IMR-90 (cell line): ENCODE measurements at regions not wholly inside any gene's neighbourhood (a gene's known extent, or its start where the extent isn't known, plus 50 kb on each side); places are given as distances from the start of the nearest gene placed in this dataset.

Source experiments
- ATAC-seq: fragments of 200-7000 bp; cut with Tn5 transposase; 2 replicates; pipeline ENCODE4 v1.9.1; 2020; ENCODE audit warnings: low read depth, mild to moderate bottlenecking, moderate library complexity
- BruUV-seq: library from RNA; stranded (reverse); fragments of 400-500 nt; replicated peaks from 2 replicates; lab custom pipeline; 2021; lab: Mats Ljungman, UMichigan
- CTCF ChIA-PET: fragments of 300-600 bp; formaldehyde crosslinking; extraction: SDS; loops from one replicate; lab custom pipeline; 2021; ENCODE audit warnings: antibody characterized with exemption; lab: Yijun Ruan, JAX
- POLR2A ChIA-PET: fragments of 300-600 bp; sonication (Branson Sonifier 250); formaldehyde crosslinking; loops from one replicate; lab custom pipeline; 2022; ENCODE audit warnings: antibody characterized with exemption; ENCODE audit not compliant: unreplicated experiment; lab: Charles Lee
- DNase-seq: peaks from one replicate; pipeline ENCODE4 v3.0.0; 2013
- H2AFZ ChIP-seq: replicated peaks from 2 replicates; pipeline ENCODE3; 2013; ENCODE audit warnings: low read length, mild to moderate bottlenecking; ENCODE audit not compliant: poor library complexity
- H2AK5ac ChIP-seq: 2 replicates; pipeline ENCODE4 v1.6.1; 2013; ENCODE audit warnings: low read depth, low read length, inconsistent platforms
- H2AK9ac ChIP-seq: replicated peaks from 2 replicates; pipeline ENCODE3; 2013; ENCODE audit warnings: mild to moderate bottlenecking, low read depth, low read length, moderate library complexity; ENCODE audit not compliant: poor library complexity
- H2BK120ac ChIP-seq: 2 replicates; pipeline ENCODE4 v1.6.1; 2013; ENCODE audit warnings: low read depth, low read length, inconsistent platforms
- H2BK15ac ChIP-seq: 3 replicates; pipeline ENCODE4 v1.6.1; 2013; ENCODE audit warnings: low read depth, low read length, inconsistent platforms
- H2BK20ac ChIP-seq: 2 replicates; pipeline ENCODE4 v1.6.1; 2013; ENCODE audit warnings: low read depth, mild to moderate bottlenecking, inconsistent platforms, low read length, moderate library complexity
- H2BK5ac ChIP-seq: 2 replicates; pipeline ENCODE4 v1.6.1; 2013; ENCODE audit warnings: mild to moderate bottlenecking, low read depth, low read length, inconsistent platforms; ENCODE audit not compliant: poor library complexity, severe bottlenecking
- H3K14ac ChIP-seq: replicated peaks from 2 replicates; pipeline ENCODE4 v1.6.1; 2013; ENCODE audit warnings: low read depth, low read length, inconsistent platforms
- H3K18ac ChIP-seq: 2 replicates; pipeline ENCODE4 v1.6.1; 2013; ENCODE audit warnings: low read depth, low read length, control low read depth
- H3K23ac ChIP-seq: 2 replicates; pipeline ENCODE4 v1.6.1; 2013; ENCODE audit warnings: low read depth, low read length, inconsistent platforms
- H3K27ac ChIP-seq: 2 replicates; pipeline ENCODE4 v1.5.1; 2013; ENCODE audit warnings: mild to moderate bottlenecking, control low read depth, low read length; ENCODE audit not compliant: insufficient read depth
- H3K27me3 ChIP-seq: 2 replicates; pipeline ENCODE4 v1.6.1; 2013; ENCODE audit warnings: low read length; ENCODE audit not compliant: control insufficient read depth, insufficient read depth
- H3K36me3 ChIP-seq: 2 replicates; pipeline ENCODE4 v1.6.1; 2013; ENCODE audit warnings: low read length, mixed read lengths; ENCODE audit not compliant: control insufficient read depth, insufficient read depth
- H3K4ac ChIP-seq: 2 replicates; pipeline ENCODE4 v1.6.1; 2013; ENCODE audit warnings: low read depth, low read length, inconsistent platforms
- H3K4me1 ChIP-seq: 2 replicates; pipeline ENCODE4 v1.6.1; 2013; ENCODE audit warnings: low read length, mixed read lengths; ENCODE audit not compliant: control insufficient read depth, insufficient read depth
- H3K4me2 ChIP-seq: 2 replicates; pipeline ENCODE4 v1.6.1; 2013; ENCODE audit warnings: low read depth, mild to moderate bottlenecking, control low read depth, low read length, moderate library complexity
- H3K4me3 ChIP-seq: 2 replicates; pipeline ENCODE4 v1.5.1; 2013; ENCODE audit warnings: low read depth, mild to moderate bottlenecking, control low read depth, low read length, moderate library complexity; ENCODE audit not compliant: insufficient read depth
- H3K56ac ChIP-seq: 2 replicates; pipeline ENCODE4 v1.6.1; 2013; ENCODE audit warnings: low read length, inconsistent platforms; ENCODE audit not compliant: insufficient read depth; ENCODE audit errors: extremely low read depth
- H3K79me1 ChIP-seq, 2 experiments: 2 replicates each; pipeline ENCODE4 v1.6.1; 2013; ENCODE audit warnings: low read length in 2 of 2, inconsistent platforms in 1 of 2, low read depth in 1 of 2
- H3K9ac ChIP-seq: 2 replicates; pipeline ENCODE4 v1.6.1; 2013; ENCODE audit warnings: low read depth, low read length, control low read depth
- H3K9me1 ChIP-seq: 2 replicates; pipeline ENCODE4 v1.6.1; 2013; ENCODE audit warnings: low read length, inconsistent platforms; ENCODE audit not compliant: insufficient read depth
- H3K9me3 ChIP-seq: 2 replicates; pipeline ENCODE4 v1.6.1; 2013; ENCODE audit warnings: low read length; ENCODE audit not compliant: control insufficient read depth, insufficient read depth
- H4K20me1 ChIP-seq: 2 replicates; pipeline ENCODE4 v1.6.1; 2013; ENCODE audit warnings: low read length, inconsistent platforms; ENCODE audit not compliant: insufficient read depth
- H4K5ac ChIP-seq: 2 replicates; pipeline ENCODE4 v1.6.1; 2013; ENCODE audit warnings: mild to moderate bottlenecking, low read depth, low read length, control low read depth
- H4K8ac ChIP-seq, 2 experiments: 2 replicates each; pipeline ENCODE4 v1.6.1; 2013; ENCODE audit warnings: low read depth in 2 of 2, low read length in 2 of 2, control low read depth in 1 of 2, inconsistent platforms in 1 of 2
- H4K91ac ChIP-seq: 2 replicates; pipeline ENCODE4 v1.6.1; 2013; ENCODE audit warnings: low read depth, low read length, inconsistent platforms; ENCODE audit not compliant: insufficient read depth
- BHLHE40 ChIP-seq: fragments of 150-350 bp; IDR thresholded peaks from 2 replicates; pipeline ENCODE4 v1.6.1; 2016; ENCODE audit warnings: mild to moderate bottlenecking, low read depth, low read length
- CEBPB ChIP-seq: IDR thresholded peaks from 2 replicates; pipeline ENCODE4 v1.6.1; 2012; ENCODE audit warnings: low read depth, low read length, improper control_type of control experiment
- CHD1 ChIP-seq: IDR thresholded peaks from 2 replicates; pipeline ENCODE4 v1.6.1; 2012; ENCODE audit warnings: low read depth, low read length, improper control_type of control experiment
- FOS ChIP-seq: fragments of 150-350 bp; IDR thresholded peaks from 2 replicates; pipeline ENCODE4 v1.6.1; 2016; ENCODE audit warnings: low read depth, low read length
- MAFK ChIP-seq: IDR thresholded peaks from 2 replicates; pipeline ENCODE4 v1.6.1; 2012; ENCODE audit warnings: low read depth, low read length, improper control_type of control experiment
- MAZ ChIP-seq: IDR thresholded peaks from 2 replicates; pipeline ENCODE4 v1.6.1; 2012; ENCODE audit warnings: low read depth, mild to moderate bottlenecking, low read length, improper control_type of control experiment, moderate library complexity, borderline replicate concordance
- MXI1 ChIP-seq: IDR thresholded peaks from 2 replicates; pipeline ENCODE4 v1.6.1; 2012; ENCODE audit warnings: low read depth, mild to moderate bottlenecking, low read length, moderate library complexity, borderline replicate concordance
- NFE2L2 ChIP-seq: fragments of 150-350 bp; IDR thresholded peaks from 2 replicates; pipeline ENCODE4 v1.6.1; 2016; ENCODE audit warnings: low read depth, mild to moderate bottlenecking, low read length
- POLR2A ChIP-seq: IDR thresholded peaks from 2 replicates; pipeline ENCODE4 v1.6.1; 2012; ENCODE audit warnings: mild to moderate bottlenecking, low read depth, low read length
- RAD21 ChIP-seq: IDR thresholded peaks from 2 replicates; pipeline ENCODE4 v1.6.1; 2012; ENCODE audit warnings: low read length, improper control_type of control experiment
- RCOR1 ChIP-seq: IDR thresholded peaks from 2 replicates; pipeline ENCODE4 v1.6.1; 2012; ENCODE audit warnings: mild to moderate bottlenecking, low read length, improper control_type of control experiment; ENCODE audit not compliant: insufficient replicate concordance
- RFX5 ChIP-seq: IDR thresholded peaks from 2 replicates; pipeline ENCODE4 v1.8.0; 2012; ENCODE audit warnings: low read depth, mild to moderate bottlenecking, low read length, moderate library complexity
- SMC3 ChIP-seq: fragments of 150-350 bp; IDR thresholded peaks from 2 replicates; pipeline ENCODE4 v1.6.1; 2016; ENCODE audit warnings: low read depth, mild to moderate bottlenecking, antibody characterized with exemption, low read length, moderate library complexity
- WGBS, 2 experiments: methylation state at CpG; one replicate each; pipeline versions ENCODE4 v1.1.5 to v1.1.7; 2013; ENCODE audit warnings: missing lambda C conversion rate in 2 of 2; ENCODE audit not compliant: insufficient read length in 1 of 2; ENCODE audit errors: extremely low coverage in 2 of 2; 5-methylcytosine and 5-hydroxymethylcytosine counted together
- dilution Hi-C: fragments of 300-500 bp; cut with HindIII; formaldehyde crosslinking; loops from one replicate; pipeline ENCODE4 v1.14.3; 2018; ENCODE audit warnings: low sequenced_read_pairs; ENCODE audit not compliant: unreplicated experiment
- in situ Hi-C: fragments of 300-500 bp; cut with MboI; formaldehyde crosslinking; loops from 3 replicates; pipeline ENCODE4 v1.14.3; 2019; ENCODE audit warnings: low sequenced_read_pairs, inconsistent platforms, mixed read lengths
- intact Hi-C: fragments of 100-400 bp; cut with micrococcal nuclease; formaldehyde crosslinking; loops from 2 replicates; pipeline ENCODE4 v1.10.0; 2022
- TF ChIP-seq, protein P1 (sequence below): fragments of 150-350 bp; IDR thresholded peaks from 2 replicates; pipeline ENCODE4 v1.6.1; 2017; ENCODE audit warnings: mild to moderate bottlenecking, antibody characterized with exemption, low read length, low read depth
- TF ChIP-seq, protein P2 (sequence below): conservative IDR thresholded peaks from 2 replicates; pipeline ENCODE4 v1.5.1; 2012; ENCODE audit warnings: mild to moderate bottlenecking, low read depth, low read length, improper control_type of control experiment
- TF ChIP-seq, protein P3 (sequence below): fragments of 150-350 bp; IDR thresholded peaks from 2 replicates; pipeline ENCODE4 v1.6.1; 2016; ENCODE audit warnings: low read depth, mild to moderate bottlenecking, low read length, moderate library complexity, borderline replicate concordance

- Histone ChIP-seq H2BK15ac (no peak overlapping the region), H3K36me3 (no peaks in the 10 kb centered on the region), H3K27me3 (no peaks in the 10 kb centered on the region), H3K56ac (no peak overlapping the region), H3K14ac (no peak overlapping the region), H3K4ac (no peak overlapping the region), H4K5ac (no peak overlapping the region), H3K9me3 (peaks cover 10% of the 10 kb centered on the region), H3K18ac (no peak overlapping the region), H2BK5ac (no peak overlapping the region), H2AK9ac (no peak overlapping the region), H3K9me1 (no peaks in the 10 kb centered on the region), H2AK5ac (no peak overlapping the region), H3K27ac (no peak overlapping the region), H4K91ac (no peak overlapping the region), H3K4me3 (no peak overlapping the region), H3K79me1 (no peaks in the 10 kb centered on the region), H2AFZ (no peak overlapping the region), H4K20me1 (no peaks in the 10 kb centered on the region), H3K4me1 (no peaks in the 10 kb centered on the region), H2BK120ac (no peak overlapping the region), H3K4me2 (no peak overlapping the region), H3K9ac (no peak overlapping the region), H2BK20ac (no peak overlapping the region), H4K8ac (no peak overlapping the region), H3K23ac (no peak overlapping the region)
- no peak for TF ChIP-seq MAFK
- no peak for TF ChIP-seq RAD21
- no peak for TF ChIP-seq CHD1
- TF ChIP-seq, protein P1, sequence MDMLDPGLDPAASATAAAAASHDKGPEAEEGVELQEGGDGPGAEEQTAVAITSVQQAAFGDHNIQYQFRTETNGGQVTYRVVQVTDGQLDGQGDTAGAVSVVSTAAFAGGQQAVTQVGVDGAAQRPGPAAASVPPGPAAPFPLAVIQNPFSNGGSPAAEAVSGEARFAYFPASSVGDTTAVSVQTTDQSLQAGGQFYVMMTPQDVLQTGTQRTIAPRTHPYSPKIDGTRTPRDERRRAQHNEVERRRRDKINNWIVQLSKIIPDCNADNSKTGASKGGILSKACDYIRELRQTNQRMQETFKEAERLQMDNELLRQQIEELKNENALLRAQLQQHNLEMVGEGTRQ: no peak
- TF ChIP-seq, protein P2, sequence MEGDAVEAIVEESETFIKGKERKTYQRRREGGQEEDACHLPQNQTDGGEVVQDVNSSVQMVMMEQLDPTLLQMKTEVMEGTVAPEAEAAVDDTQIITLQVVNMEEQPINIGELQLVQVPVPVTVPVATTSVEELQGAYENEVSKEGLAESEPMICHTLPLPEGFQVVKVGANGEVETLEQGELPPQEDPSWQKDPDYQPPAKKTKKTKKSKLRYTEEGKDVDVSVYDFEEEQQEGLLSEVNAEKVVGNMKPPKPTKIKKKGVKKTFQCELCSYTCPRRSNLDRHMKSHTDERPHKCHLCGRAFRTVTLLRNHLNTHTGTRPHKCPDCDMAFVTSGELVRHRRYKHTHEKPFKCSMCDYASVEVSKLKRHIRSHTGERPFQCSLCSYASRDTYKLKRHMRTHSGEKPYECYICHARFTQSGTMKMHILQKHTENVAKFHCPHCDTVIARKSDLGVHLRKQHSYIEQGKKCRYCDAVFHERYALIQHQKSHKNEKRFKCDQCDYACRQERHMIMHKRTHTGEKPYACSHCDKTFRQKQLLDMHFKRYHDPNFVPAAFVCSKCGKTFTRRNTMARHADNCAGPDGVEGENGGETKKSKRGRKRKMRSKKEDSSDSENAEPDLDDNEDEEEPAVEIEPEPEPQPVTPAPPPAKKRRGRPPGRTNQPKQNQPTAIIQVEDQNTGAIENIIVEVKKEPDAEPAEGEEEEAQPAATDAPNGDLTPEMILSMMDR: no peak
- TF ChIP-seq MAZ: no peak
- TF ChIP-seq BHLHE40: no peak
- no peak for TF ChIP-seq NFE2L2
- TF ChIP-seq, protein P3, sequence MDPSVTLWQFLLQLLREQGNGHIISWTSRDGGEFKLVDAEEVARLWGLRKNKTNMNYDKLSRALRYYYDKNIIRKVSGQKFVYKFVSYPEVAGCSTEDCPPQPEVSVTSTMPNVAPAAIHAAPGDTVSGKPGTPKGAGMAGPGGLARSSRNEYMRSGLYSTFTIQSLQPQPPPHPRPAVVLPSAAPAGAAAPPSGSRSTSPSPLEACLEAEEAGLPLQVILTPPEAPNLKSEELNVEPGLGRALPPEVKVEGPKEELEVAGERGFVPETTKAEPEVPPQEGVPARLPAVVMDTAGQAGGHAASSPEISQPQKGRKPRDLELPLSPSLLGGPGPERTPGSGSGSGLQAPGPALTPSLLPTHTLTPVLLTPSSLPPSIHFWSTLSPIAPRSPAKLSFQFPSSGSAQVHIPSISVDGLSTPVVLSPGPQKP: no peak
- TF ChIP-seq POLR2A: no peak
- TF ChIP-seq RCOR1: no peak
- no peak for TF ChIP-seq SMC3
- no peak for TF ChIP-seq FOS
- no peak for TF ChIP-seq CEBPB
- no peak for TF ChIP-seq RFX5
- no peak for TF ChIP-seq MXI1
- ChIA-PET POLR2A (no interaction called here), CTCF (interaction anchor here (0.6 kb wide), 1 partner anchor 9 kb away, joined by 3 read pairs; no protein-coding TSS in a partner anchor)
- dilution Hi-C loops (no loop called here), intact Hi-C loops (no loop called here), in situ Hi-C loops (no loop called here)
- BruUV-seq: no TSS peak
- DNase-seq (no peak), ATAC-seq (no peak)
- no CpG with 5 or more reads among the region's 3 CpGs for WGBS, 2 experiments
Measured at GRCh38 chr6:98239057-98239456, 595.3 kb upstream of the POU3F2 start.
